ENCODE measurements at regions not wholly inside any gene's neighbourhood (a gene's known extent, or its start where the extent isn't known, plus 50 kb on each side); places are given as distances from the start of the nearest gene placed in this dataset.
"Not testable (repeated sequence)": the region's sequence is repeated elsewhere in the genome, so short reads cannot be mapped to it uniquely, and the experiment has no call there.

- no peak for DNase-seq (ENCODE audit: low read depth in 2 of 2, low spot score in 1 of 2)
These were observed 93.4 kb upstream of the WSB1 start for GRCh38 chr17:27200476-27200875.

GRCh38 chr17:27203241-27203640 lies 90.7 kb upstream of the WSB1 start:
- no peak for DNase-seq (ENCODE audit: low read depth in 2 of 2, low spot score in 1 of 2)

GRCh38 chr17:27206447-27206846 lies 87.5 kb upstream of the WSB1 start:
- no peak for DNase-seq (ENCODE audit: low read depth in 2 of 2, low spot score in 1 of 2)

GRCh38 chr17:27207073-27207513 lies 86.8 kb upstream of the WSB1 start:
- no peak for DNase-seq (ENCODE audit: low read depth in 2 of 2, low spot score in 1 of 2)

- DNase-seq (ENCODE audit: low read depth in 2 of 2, low spot score in 1 of 2) = not testable (repeated sequence)
These were observed 85.5 kb upstream of the WSB1 start for GRCh38 chr17:27208370-27208769.

GRCh38 chr17:27209316-27209715 lies 84.6 kb upstream of the WSB1 start:
- DNase-seq (ENCODE audit: low read depth in 2 of 2, low spot score in 1 of 2) = no peak

- not testable (repeated sequence) for DNase-seq (ENCODE audit: low read depth in 2 of 2, low spot score in 1 of 2)
These were observed 83.1 kb upstream of the WSB1 start for GRCh38 chr17:27210809-27211208.

GRCh38 chr17:27216836-27217235 lies 77.1 kb upstream of the WSB1 start:
- no peak for DNase-seq (ENCODE audit: low read depth in 2 of 2, low spot score in 1 of 2)

GRCh38 chr17:27217631-27218030 lies 76.3 kb upstream of the WSB1 start:
- DNase-seq (ENCODE audit: low read depth in 2 of 2, low spot score in 1 of 2) = no peak

- DNase-seq (ENCODE audit: low read depth in 2 of 2, low spot score in 1 of 2) = no peak
These were observed 75.9 kb upstream of the WSB1 start for GRCh38 chr17:27218041-27218440.

- no peak for DNase-seq (ENCODE audit: low read depth in 2 of 2, low spot score in 1 of 2)
These were observed 75.0 kb upstream of the WSB1 start for GRCh38 chr17:27218719-27219488.

GRCh38 chr17:27222515-27222914 lies 71.4 kb upstream of the WSB1 start:
- DNase-seq (ENCODE audit: low read depth in 2 of 2, low spot score in 1 of 2) = no peak

GRCh38 chr17:27224526-27225315 lies 69.2 kb upstream of the WSB1 start:
- DNase-seq (ENCODE audit: low read depth in 2 of 2, low spot score in 1 of 2) = no peak

GRCh38 chr17:27226611-27227230 lies 67.2 kb upstream of the WSB1 start:
- no peak for DNase-seq (ENCODE audit: low read depth in 2 of 2, low spot score in 1 of 2)

- no peak for DNase-seq (ENCODE audit: low read depth in 2 of 2, low spot score in 1 of 2)
These were observed 62.9 kb upstream of the WSB1 start for GRCh38 chr17:27230996-27231395.

- no peak for DNase-seq (ENCODE audit: low read depth in 2 of 2, low spot score in 1 of 2)
These were observed 61.6 kb upstream of the WSB1 start for GRCh38 chr17:27232328-27232727.

- no peak for DNase-seq (ENCODE audit: low read depth in 2 of 2, low spot score in 1 of 2)
These were observed 60.9 kb upstream of the WSB1 start for GRCh38 chr17:27233059-27233458.

- DNase-seq (ENCODE audit: low read depth in 2 of 2, low spot score in 1 of 2) = no peak
These were observed 60.1 kb upstream of the WSB1 start for GRCh38 chr17:27233776-27234175.

GRCh38 chr17:27236717-27237315 lies 57.1 kb upstream of the WSB1 start:
- peak; percentile 53 to 66 for DNase-seq (ENCODE audit: low read depth in 2 of 2, low spot score in 1 of 2)

GRCh38 chr17:27237890-27238289 lies 56.0 kb upstream of the WSB1 start:
- no peak for DNase-seq (ENCODE audit: low read depth in 2 of 2, low spot score in 1 of 2)

- no peak for DNase-seq (ENCODE audit: low read depth in 2 of 2, low spot score in 1 of 2)
These were observed 54.9 kb upstream of the WSB1 start for GRCh38 chr17:27239046-27239445.

GRCh38 chr17:27239584-27239983 lies 54.3 kb upstream of the WSB1 start:
- DNase-seq (ENCODE audit: low read depth in 2 of 2, low spot score in 1 of 2) = no peak
